ENCODE measurements at regions not wholly inside any gene's neighbourhood (a gene's known extent, or its start where the extent isn't known, plus 50 kb on each side); places are given as distances from the start of the nearest gene placed in this dataset.

DNA sequence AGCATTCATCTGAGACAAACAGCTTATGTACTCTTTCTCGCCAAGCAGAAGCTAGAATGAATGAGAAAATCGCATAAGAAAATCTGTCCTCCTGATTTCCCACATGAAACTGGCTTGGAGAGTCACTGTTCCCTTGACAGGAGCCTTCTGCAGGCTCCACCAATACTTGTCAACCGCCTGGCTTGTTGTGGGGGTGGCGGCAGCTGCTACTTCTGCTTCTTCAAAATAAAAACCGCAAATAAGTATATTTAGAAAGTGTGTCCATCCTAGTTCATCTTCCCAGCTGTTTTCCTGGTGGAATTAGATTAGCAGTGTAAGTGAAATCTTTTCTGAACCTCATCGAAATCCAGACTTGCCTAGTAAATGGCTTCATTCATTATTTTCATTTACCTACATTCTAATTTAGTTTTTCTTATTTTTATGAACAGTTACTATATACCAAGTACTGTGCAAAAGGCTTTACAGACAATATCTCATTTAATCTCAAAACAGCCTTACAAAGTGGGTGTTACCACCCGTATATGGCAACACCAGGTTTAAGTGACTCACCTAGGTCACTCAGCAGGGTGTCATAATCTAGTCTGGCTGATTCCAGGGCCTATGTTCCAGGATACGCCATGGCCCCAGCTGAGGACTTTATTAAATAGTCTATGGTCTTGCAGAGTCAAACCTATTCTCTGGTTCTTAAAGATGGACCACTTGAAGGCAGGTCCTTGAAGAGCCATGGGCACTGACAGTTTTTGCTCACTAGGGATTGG lies 104.6 kb upstream of the IGFBP7 start:
- TF ChIP-seq CTCF (IDR thresholded peaks at IDR 0.05) (no peak), SMC3 (IDR thresholded peaks at IDR 0.05; ENCODE audit: low read depth, low read length) (no peak), EP300 (IDR thresholded peaks at IDR 0.05; ENCODE audit: borderline replicate concordance in 1 of 2, low read depth in 1 of 2, low read length in 1 of 2) (no peak), FOXM1 (IDR thresholded peaks at IDR 0.05; ENCODE audit: low read depth) (no peak), TEAD4 (IDR thresholded peaks at IDR 0.05; ENCODE audit: borderline replicate concordance, insufficient read depth) (no peak), EZH2phosphoT487 (IDR thresholded peaks at IDR 0.05; ENCODE audit: borderline replicate concordance, low read depth) (no peak), FOXJ3 (CRISPR knock-in tag; IDR thresholded peaks at IDR 0.05) (no peak), TAF1 (IDR thresholded peaks at IDR 0.05; ENCODE audit: borderline replicate concordance, low read depth, low read length) (no peak), SIN3A (IDR thresholded peaks at IDR 0.05; ENCODE audit: borderline replicate concordance, low read depth, low read length) (no peak), POLR2AphosphoS5 (IDR thresholded peaks at IDR 0.05; ENCODE audit: low read depth, low read length) (no peak), NFIC (IDR thresholded peaks at IDR 0.05; ENCODE audit: borderline replicate concordance) (no peak), YY1 (IDR thresholded peaks at IDR 0.05; ENCODE audit: low read depth) (no peak)
- TF ChIP-seq, protein P1, sequence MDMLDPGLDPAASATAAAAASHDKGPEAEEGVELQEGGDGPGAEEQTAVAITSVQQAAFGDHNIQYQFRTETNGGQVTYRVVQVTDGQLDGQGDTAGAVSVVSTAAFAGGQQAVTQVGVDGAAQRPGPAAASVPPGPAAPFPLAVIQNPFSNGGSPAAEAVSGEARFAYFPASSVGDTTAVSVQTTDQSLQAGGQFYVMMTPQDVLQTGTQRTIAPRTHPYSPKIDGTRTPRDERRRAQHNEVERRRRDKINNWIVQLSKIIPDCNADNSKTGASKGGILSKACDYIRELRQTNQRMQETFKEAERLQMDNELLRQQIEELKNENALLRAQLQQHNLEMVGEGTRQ (IDR thresholded peaks at IDR 0.05; ENCODE audit: borderline replicate concordance, low read depth, low read length): no peak

Measured in SK-N-SH (cell line).